Activated naive CD4-positive, alpha-beta T cell treated with anti-CD3 and anti-CD28 coated beads, Interleukin-2, amount 10 ng/mL, durations not matched to agents 7 days and 5 days (primary cell): ENCODE measurements at regions not wholly inside any gene's neighbourhood (a gene's known extent, or its start where the extent isn't known, plus 50 kb on each side); places are given as distances from the start of the nearest gene placed in this dataset.
"Not testable (repeated sequence)": the region's sequence is repeated elsewhere in the genome, so short reads cannot be mapped to it uniquely, and the experiment has no call there.

Source experiments
- CTCF ChIA-PET: fragments of 350-600 bp; sonication (Branson Sonifier 250); formaldehyde crosslinking; loops from one replicate; lab custom pipeline; 2021; ENCODE audit warnings: antibody characterized with exemption; lab: Charles Lee
- DNase-seq: peaks from one replicate; pipeline ENCODE4 v3.0.0-alpha.2; 2020
- H3K27ac Mint-ChIP-seq: one replicate; pipeline ENCODE4 v1.8.0; 2021; ENCODE audit warnings: mild to moderate bottlenecking, moderate library complexity, mixed read lengths
- H3K27me3 Mint-ChIP-seq: one replicate; pipeline ENCODE4 v1.8.0; 2021; ENCODE audit warnings: mild to moderate bottlenecking, mixed read lengths
- H3K36me3 Mint-ChIP-seq: one replicate; pipeline ENCODE4 v1.8.0; 2021; ENCODE audit warnings: mixed read lengths
- H3K4me1 Mint-ChIP-seq: one replicate; pipeline ENCODE4 v1.8.0; 2021; ENCODE audit warnings: mixed read lengths
- H3K4me3 Mint-ChIP-seq: one replicate; pipeline ENCODE4 v1.8.0; 2021; ENCODE audit warnings: mild to moderate bottlenecking, moderate library complexity, mixed read lengths
- H3K9me3 Mint-ChIP-seq: one replicate; pipeline ENCODE4 v1.8.0; 2021; ENCODE audit warnings: mixed read lengths

GRCh38 chr6:128723667-128724066 lies 159.3 kb upstream of the LAMA2 start:
- Mint-ChIP-seq H3K27me3 (peaks cover 5% of the 10 kb centered on the region), H3K27ac (no peak overlapping the region), H3K9me3 (no peaks in the 10 kb centered on the region), H3K4me3 (no peak overlapping the region), H3K4me1 (no peaks in the 10 kb centered on the region), H3K36me3 (no peaks in the 10 kb centered on the region)
- no peak for DNase-seq
- CTCF ChIA-PET = no interaction called here

GRCh38 chr6:128720891-128721290 lies 162.0 kb upstream of the LAMA2 start:
- CTCF ChIA-PET = no interaction called here
- H3K27ac Mint-ChIP-seq = no peak overlapping the region
- no peaks in the 10 kb centered on the region for H3K9me3 Mint-ChIP-seq

DNA sequence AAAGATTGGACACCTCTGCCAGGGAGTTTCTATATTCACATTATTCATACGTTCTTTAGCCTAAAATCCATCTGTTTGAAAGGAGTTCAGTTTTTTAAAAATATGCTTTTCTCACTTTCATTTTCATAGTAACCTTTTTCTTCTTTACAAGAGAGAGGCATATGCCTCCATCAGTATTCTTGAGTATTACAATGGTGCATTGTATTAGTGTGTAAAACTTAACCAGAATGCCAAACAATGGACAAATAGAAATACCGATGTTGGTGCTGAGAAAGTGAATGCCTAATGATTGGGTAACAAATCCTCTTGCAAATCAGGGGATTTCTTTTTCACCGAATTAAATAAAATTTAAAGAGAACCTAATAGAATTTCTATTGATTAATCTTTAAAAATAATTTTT lies 163.2 kb upstream of the LAMA2 start:
- no peaks in the 10 kb centered on the region for H3K36me3 Mint-ChIP-seq
- H3K9me3 Mint-ChIP-seq = no peaks in the 10 kb centered on the region
- no peaks in the 10 kb centered on the region for H3K27me3 Mint-ChIP-seq
- H3K27ac Mint-ChIP-seq = no peak overlapping the region
- no peak overlapping the region for H3K4me3 Mint-ChIP-seq
- no peaks in the 10 kb centered on the region for H3K4me1 Mint-ChIP-seq
- CTCF ChIA-PET = interaction anchor here (0.7 kb wide), 1 partner anchor 30 kb away, joined by 3 read pairs; no protein-coding TSS in a partner anchor
- no peak for DNase-seq

More at GRCh38 chr6:128720891-128721290, 162.0 kb upstream of the LAMA2 start:
- H3K4me1 Mint-ChIP-seq = no peaks in the 10 kb centered on the region
- H3K4me3 Mint-ChIP-seq = no peak overlapping the region
- no peaks in the 10 kb centered on the region for H3K36me3 Mint-ChIP-seq
- no peaks in the 10 kb centered on the region for H3K27me3 Mint-ChIP-seq
- DNase-seq = no peak

- Mint-ChIP-seq H3K4me1 (no peaks in the 10 kb centered on the region), H3K36me3 (no peaks in the 10 kb centered on the region), H3K4me3 (no peak overlapping the region), H3K27me3 (no peaks in the 10 kb centered on the region), H3K27ac (no peak overlapping the region), H3K9me3 (no peaks in the 10 kb centered on the region)
- CTCF ChIA-PET = no interaction called here
- DNase-seq = no peak
These were observed 169.5 kb upstream of the LAMA2 start for GRCh38 chr6:128713461-128713860.

DNA sequence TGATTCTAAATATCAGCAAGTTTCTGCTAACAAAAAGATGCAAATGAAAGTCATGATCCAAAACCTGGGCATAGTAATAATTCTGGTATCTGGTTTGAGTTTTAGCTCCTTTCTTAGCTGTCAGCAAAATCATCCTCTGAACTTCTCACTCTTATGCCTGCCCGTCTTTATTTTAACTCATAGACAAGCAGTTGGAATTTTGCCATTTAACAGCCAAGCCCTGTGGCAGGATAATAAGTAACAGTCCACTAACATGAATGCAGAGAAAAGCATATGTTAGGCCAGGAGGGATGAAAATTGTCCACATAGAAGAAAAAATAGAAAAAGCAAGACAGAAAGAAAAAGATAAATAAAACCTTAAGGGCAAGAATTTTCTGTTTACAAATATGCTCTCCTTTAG lies 170.0 kb upstream of the LAMA2 start:
- no peak for DNase-seq
- no peaks in the 10 kb centered on the region for H3K4me1 Mint-ChIP-seq
- H3K36me3 Mint-ChIP-seq = no peaks in the 10 kb centered on the region
- no peak overlapping the region for H3K4me3 Mint-ChIP-seq
- no peaks in the 10 kb centered on the region for H3K9me3 Mint-ChIP-seq
- no peaks in the 10 kb centered on the region for H3K27me3 Mint-ChIP-seq
- CTCF ChIA-PET = no interaction called here
- H3K27ac Mint-ChIP-seq = no peak overlapping the region

- Mint-ChIP-seq H3K4me1 (no peaks in the 10 kb centered on the region), H3K27ac (no peak overlapping the region), H3K27me3 (no peaks in the 10 kb centered on the region), H3K9me3 (no peaks in the 10 kb centered on the region), H3K36me3 (no peaks in the 10 kb centered on the region), H3K4me3 (no peak overlapping the region)
- CTCF ChIA-PET = no interaction called here
- no peak for DNase-seq
These were observed 171.8 kb upstream of the LAMA2 start for GRCh38 chr6:128711149-128711548.

- no peak overlapping the region for H3K4me3 Mint-ChIP-seq
- no peaks in the 10 kb centered on the region for H3K9me3 Mint-ChIP-seq
- no peak overlapping the region for H3K27ac Mint-ChIP-seq
- CTCF ChIA-PET = no interaction called here
- no peaks in the 10 kb centered on the region for H3K4me1 Mint-ChIP-seq
- H3K36me3 Mint-ChIP-seq = no peaks in the 10 kb centered on the region
- no peaks in the 10 kb centered on the region for H3K27me3 Mint-ChIP-seq
- no peak for DNase-seq
These were observed 172.6 kb upstream of the LAMA2 start for GRCh38 chr6:128710315-128710714.

- H3K27ac Mint-ChIP-seq = no peak overlapping the region
- no peaks in the 10 kb centered on the region for H3K4me1 Mint-ChIP-seq
- no peaks in the 10 kb centered on the region for H3K27me3 Mint-ChIP-seq
- H3K36me3 Mint-ChIP-seq = no peaks in the 10 kb centered on the region
- no peak overlapping the region for H3K4me3 Mint-ChIP-seq
- DNase-seq = no peak
- CTCF ChIA-PET = no interaction called here
- peaks cover 4% of the 10 kb centered on the region for H3K9me3 Mint-ChIP-seq
These were observed 178.3 kb upstream of the LAMA2 start for GRCh38 chr6:128704601-128705000.

GRCh38 chr6:128703794-128704193 lies 179.1 kb upstream of the LAMA2 start:
- H3K27me3 Mint-ChIP-seq, H3K36me3 Mint-ChIP-seq, H3K27ac Mint-ChIP-seq, H3K4me1 Mint-ChIP-seq, DNase-seq, H3K4me3 Mint-ChIP-seq, CTCF ChIA-PET, H3K9me3 Mint-ChIP-seq: not testable (repeated sequence)

- Mint-ChIP-seq H3K36me3 (no peaks in the 10 kb centered on the region), H3K9me3 (no peaks in the 10 kb centered on the region), H3K4me3 (no peak overlapping the region), H3K27me3 (no peaks in the 10 kb centered on the region), H3K27ac (no peak overlapping the region), H3K4me1 (no peaks in the 10 kb centered on the region)
- DNase-seq = no peak
- CTCF ChIA-PET = no interaction called here
These were observed 176.6 kb upstream of the PTPRK start for GRCh38 chr6:128696691-128697689.

GRCh38 chr6:128694303-128695009 lies 174.1 kb upstream of the PTPRK start:
- DNase-seq = no peak
- Mint-ChIP-seq H3K36me3 (no peaks in the 10 kb centered on the region), H3K9me3 (no peaks in the 10 kb centered on the region), H3K27me3 (no peaks in the 10 kb centered on the region), H3K27ac (no peak overlapping the region), H3K4me1 (no peaks in the 10 kb centered on the region), H3K4me3 (no peak overlapping the region)
- CTCF ChIA-PET = no interaction called here

GRCh38 chr6:128690063-128690462 lies 169.7 kb upstream of the PTPRK start:
- H3K4me1 Mint-ChIP-seq = no peaks in the 10 kb centered on the region
- no peaks in the 10 kb centered on the region for H3K9me3 Mint-ChIP-seq
- no peak overlapping the region for H3K4me3 Mint-ChIP-seq
- no peaks in the 10 kb centered on the region for H3K27me3 Mint-ChIP-seq
- H3K27ac Mint-ChIP-seq = no peak overlapping the region
- no peaks in the 10 kb centered on the region for H3K36me3 Mint-ChIP-seq
- DNase-seq = no peak
- CTCF ChIA-PET = no interaction called here

DNA sequence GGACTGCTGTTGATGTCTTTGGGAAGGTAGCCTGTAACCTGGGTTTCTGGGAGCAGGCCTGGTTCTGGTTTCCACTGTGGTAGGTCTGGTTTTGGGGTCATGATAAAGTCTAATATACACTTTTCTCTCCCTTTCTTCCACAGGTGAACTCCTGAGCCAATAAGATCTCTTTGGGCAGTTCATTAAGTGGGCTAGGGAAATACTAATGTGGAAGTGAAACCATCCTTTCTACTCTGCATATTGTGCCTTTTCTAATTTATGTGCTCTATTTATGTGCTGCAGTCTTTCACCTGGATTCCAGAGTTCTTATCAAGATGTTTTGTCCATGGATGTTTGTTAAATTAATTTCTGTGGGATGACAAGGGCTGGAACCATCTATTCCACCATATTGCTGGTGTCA lies 165.7 kb upstream of the PTPRK start:
- Mint-ChIP-seq H3K27me3 (no peaks in the 10 kb centered on the region), H3K9me3 (no peaks in the 10 kb centered on the region), H3K36me3 (no peaks in the 10 kb centered on the region), H3K4me3 (no peak overlapping the region), H3K4me1 (no peaks in the 10 kb centered on the region), H3K27ac (no peak overlapping the region)
- no peak for DNase-seq
- CTCF ChIA-PET = interaction anchor here (0.6 kb wide), 1 partner anchor 125 kb away, joined by 3 read pairs; no protein-coding TSS in a partner anchor

- CTCF ChIA-PET = no interaction called here
- no peaks in the 10 kb centered on the region for H3K9me3 Mint-ChIP-seq
- H3K4me1 Mint-ChIP-seq = no peaks in the 10 kb centered on the region
- DNase-seq = no peak
- no peak overlapping the region for H3K4me3 Mint-ChIP-seq
- no peak overlapping the region for H3K27ac Mint-ChIP-seq
- H3K27me3 Mint-ChIP-seq = no peaks in the 10 kb centered on the region
- no peaks in the 10 kb centered on the region for H3K36me3 Mint-ChIP-seq
These were observed 156.1 kb upstream of the PTPRK start for GRCh38 chr6:128676456-128676855.

DNA sequence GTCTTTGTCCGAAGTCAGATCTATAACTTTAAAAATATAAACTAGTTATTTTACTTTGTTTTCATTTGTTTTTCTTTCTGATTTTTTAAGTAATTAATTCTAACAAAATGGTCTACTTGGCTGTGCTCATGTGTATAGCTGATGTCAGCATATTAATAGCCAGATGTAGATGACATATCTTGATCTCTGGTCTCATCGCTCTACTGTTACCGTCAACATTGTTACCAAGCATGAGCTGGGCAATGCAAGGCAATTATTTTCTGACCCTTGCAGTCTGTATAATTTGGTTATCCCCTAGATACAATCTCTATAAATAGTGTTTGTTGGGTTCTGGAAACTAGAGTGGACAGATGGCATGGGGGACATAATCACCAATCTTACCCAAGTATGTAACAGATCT lies 151.6 kb upstream of the PTPRK start:
- H3K27ac Mint-ChIP-seq = no peak overlapping the region
- CTCF ChIA-PET = no interaction called here

More for the DNA sequence above, 151.6 kb upstream of the PTPRK start:
- H3K4me1 Mint-ChIP-seq = no peaks in the 10 kb centered on the region
- no peak overlapping the region for H3K4me3 Mint-ChIP-seq
- no peaks in the 10 kb centered on the region for H3K36me3 Mint-ChIP-seq
- no peak for DNase-seq
- no peaks in the 10 kb centered on the region for H3K27me3 Mint-ChIP-seq
- no peaks in the 10 kb centered on the region for H3K9me3 Mint-ChIP-seq
